ENCODE measurements at regions not wholly inside any gene's neighbourhood (a gene's known extent, or its start where the extent isn't known, plus 50 kb on each side); places are given as distances from the start of the nearest gene placed in this dataset.

DNA sequence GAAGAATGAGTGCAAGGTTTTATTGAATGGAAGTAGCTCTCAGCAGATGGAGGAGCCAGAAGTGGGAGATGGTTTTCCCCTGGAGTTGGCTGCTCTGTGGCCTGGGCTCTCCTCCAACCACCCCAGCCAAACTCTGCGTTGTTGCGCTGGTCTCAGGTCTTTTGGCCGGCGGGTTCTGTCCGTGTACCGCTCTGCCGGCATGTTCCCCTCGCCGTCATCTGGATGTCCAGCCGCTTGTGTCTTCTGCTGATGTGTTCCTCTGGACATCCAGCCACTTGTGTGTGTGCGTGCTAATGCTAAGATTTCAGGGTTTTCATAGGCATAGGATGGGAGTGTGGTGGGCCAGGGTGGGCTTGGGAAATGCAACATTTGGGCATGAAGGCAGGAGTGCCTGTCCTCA, 1311.3 kb upstream of the TMEFF2 start:
- Histone ChIP-seq H3K4me3 (no peak overlapping the region), H3K36me3 (no peaks in the 10 kb centered on the region), H3K27me3 (no peaks in the 10 kb centered on the region), H3K27ac (no peak overlapping the region), H3K9me3 (ENCODE audit: low read depth) (no peaks in the 10 kb centered on the region), H3K4me1 (ENCODE audit: low read depth) (no peaks in the 10 kb centered on the region)
- no peak for DNase-seq (ENCODE audit: low read depth in 1 of 2, low spot score in 1 of 2)
- no peak for TF ChIP-seq CTCF (IDR thresholded peaks at IDR 0.05; ENCODE audit: low read depth, low read length)

- Histone ChIP-seq H3K36me3 (no peaks in the 10 kb centered on the region), H3K9me3 (ENCODE audit: low read depth) (no peaks in the 10 kb centered on the region), H3K4me1 (ENCODE audit: low read depth) (no peaks in the 10 kb centered on the region), H3K27ac (no peak overlapping the region), H3K27me3 (no peaks in the 10 kb centered on the region), H3K4me3 (no peak overlapping the region)
- TF ChIP-seq CTCF (IDR thresholded peaks at IDR 0.05; ENCODE audit: low read depth, low read length): no peak
- DNase-seq (ENCODE audit: low read depth in 1 of 2, low spot score in 1 of 2): no peak
These were observed 1310.9 kb upstream of the TMEFF2 start for GRCh38 chr2:193505620-193506019.

- Histone ChIP-seq H3K9me3 (ENCODE audit: low read depth) (no peaks in the 10 kb centered on the region), H3K27ac (no peak overlapping the region), H3K27me3 (no peaks in the 10 kb centered on the region), H3K4me3 (no peak overlapping the region), H3K36me3 (no peaks in the 10 kb centered on the region), H3K4me1 (ENCODE audit: low read depth) (no peaks in the 10 kb centered on the region)
- no peak for DNase-seq (ENCODE audit: low read depth in 1 of 2, low spot score in 1 of 2)
- no peak for TF ChIP-seq CTCF (IDR thresholded peaks at IDR 0.05; ENCODE audit: low read depth, low read length)
These were observed 1307.8 kb upstream of the TMEFF2 start for GRCh38 chr2:193502363-193503035.

GRCh38 chr2:193496786-193497185, 1302.1 kb upstream of the TMEFF2 start:
- Histone ChIP-seq H3K36me3 (no peaks in the 10 kb centered on the region), H3K9me3 (ENCODE audit: low read depth) (no peaks in the 10 kb centered on the region), H3K27ac (no peak overlapping the region), H3K27me3 (no peaks in the 10 kb centered on the region), H3K4me3 (no peak overlapping the region), H3K4me1 (ENCODE audit: low read depth) (no peaks in the 10 kb centered on the region)
- TF ChIP-seq CTCF (IDR thresholded peaks at IDR 0.05; ENCODE audit: low read depth, low read length): no peak
- no peak for DNase-seq (ENCODE audit: low read depth in 1 of 2, low spot score in 1 of 2)

- TF ChIP-seq CTCF (IDR thresholded peaks at IDR 0.05; ENCODE audit: low read depth, low read length): no peak
- Histone ChIP-seq H3K27me3 (no peaks in the 10 kb centered on the region), H3K4me3 (no peak overlapping the region), H3K27ac (no peak overlapping the region), H3K9me3 (ENCODE audit: low read depth) (no peaks in the 10 kb centered on the region), H3K4me1 (ENCODE audit: low read depth) (no peaks in the 10 kb centered on the region), H3K36me3 (no peaks in the 10 kb centered on the region)
- no peak for DNase-seq (ENCODE audit: low read depth in 1 of 2, low spot score in 1 of 2)
These were observed 1287.8 kb upstream of the TMEFF2 start for GRCh38 chr2:193482557-193482956.
